IMR-90 (cell line): ENCODE measurements at regions not wholly inside any gene's neighbourhood (a gene's known extent, or its start where the extent isn't known, plus 50 kb on each side); places are given as distances from the start of the nearest gene placed in this dataset.

Experiments
- FOS ChIP-seq: fragments of 150-350 bp; IDR thresholded peaks from 2 replicates; pipeline ENCODE4 v1.6.1; 2016; ENCODE audit warnings: low read depth, low read length
- MAZ ChIP-seq: IDR thresholded peaks from 2 replicates; pipeline ENCODE4 v1.6.1; 2012; ENCODE audit warnings: low read depth, mild to moderate bottlenecking, low read length, improper control_type of control experiment, moderate library complexity, borderline replicate concordance
- MXI1 ChIP-seq: IDR thresholded peaks from 2 replicates; pipeline ENCODE4 v1.6.1; 2012; ENCODE audit warnings: low read depth, mild to moderate bottlenecking, low read length, moderate library complexity, borderline replicate concordance
- POLR2A ChIP-seq: IDR thresholded peaks from 2 replicates; pipeline ENCODE4 v1.6.1; 2012; ENCODE audit warnings: mild to moderate bottlenecking, low read depth, low read length
- TF ChIP-seq, protein P1 (sequence below): conservative IDR thresholded peaks from 2 replicates; pipeline ENCODE4 v1.5.1; 2012; ENCODE audit warnings: mild to moderate bottlenecking, low read depth, low read length, improper control_type of control experiment

DNA sequence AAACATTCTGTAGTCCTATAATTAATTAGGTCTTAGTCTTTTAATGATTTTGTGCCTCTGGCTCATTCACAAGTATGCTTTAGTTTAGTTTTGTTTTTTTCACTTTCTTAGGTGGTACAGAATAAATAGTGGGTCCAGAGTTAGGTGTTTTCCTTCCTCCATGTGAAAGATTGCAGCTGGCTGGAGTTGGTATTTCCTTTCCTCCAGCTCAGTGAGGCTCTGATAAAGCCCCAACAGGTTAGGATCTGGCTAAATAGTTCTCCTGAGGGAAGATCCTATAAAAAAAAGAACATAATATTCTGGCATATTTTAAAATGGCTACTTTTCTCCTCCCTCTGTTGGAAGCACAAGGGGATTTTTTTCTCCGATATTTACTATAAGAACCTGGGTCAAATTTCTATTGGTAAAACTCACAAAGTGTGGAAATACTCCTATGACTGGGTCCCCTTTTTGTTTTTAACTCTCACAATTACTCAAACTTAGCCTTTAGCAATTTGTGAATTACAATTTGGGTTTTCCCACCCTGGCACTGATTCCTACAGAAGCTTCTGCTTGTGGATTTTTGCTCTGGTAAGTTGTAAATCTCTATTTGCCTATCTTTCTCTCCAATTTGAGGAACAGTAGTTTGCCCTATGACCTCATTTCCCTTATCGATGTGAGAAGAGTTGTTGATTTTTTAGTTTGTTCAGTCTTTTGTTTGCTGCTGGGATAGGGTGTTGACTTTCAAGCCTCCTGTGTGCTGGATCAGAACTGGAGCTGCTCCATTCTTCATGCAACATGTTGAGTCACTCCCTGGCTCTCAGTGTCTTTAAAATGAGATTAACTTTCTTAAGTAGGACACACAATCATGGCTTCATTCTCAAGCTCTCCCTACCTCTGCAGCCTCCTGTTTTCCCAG is 500.9 kb downstream of the RNF144A start:
- TF ChIP-seq MXI1 (no peak), FOS (no peak), MAZ (no peak), POLR2A (no peak)
- TF ChIP-seq, protein P1, sequence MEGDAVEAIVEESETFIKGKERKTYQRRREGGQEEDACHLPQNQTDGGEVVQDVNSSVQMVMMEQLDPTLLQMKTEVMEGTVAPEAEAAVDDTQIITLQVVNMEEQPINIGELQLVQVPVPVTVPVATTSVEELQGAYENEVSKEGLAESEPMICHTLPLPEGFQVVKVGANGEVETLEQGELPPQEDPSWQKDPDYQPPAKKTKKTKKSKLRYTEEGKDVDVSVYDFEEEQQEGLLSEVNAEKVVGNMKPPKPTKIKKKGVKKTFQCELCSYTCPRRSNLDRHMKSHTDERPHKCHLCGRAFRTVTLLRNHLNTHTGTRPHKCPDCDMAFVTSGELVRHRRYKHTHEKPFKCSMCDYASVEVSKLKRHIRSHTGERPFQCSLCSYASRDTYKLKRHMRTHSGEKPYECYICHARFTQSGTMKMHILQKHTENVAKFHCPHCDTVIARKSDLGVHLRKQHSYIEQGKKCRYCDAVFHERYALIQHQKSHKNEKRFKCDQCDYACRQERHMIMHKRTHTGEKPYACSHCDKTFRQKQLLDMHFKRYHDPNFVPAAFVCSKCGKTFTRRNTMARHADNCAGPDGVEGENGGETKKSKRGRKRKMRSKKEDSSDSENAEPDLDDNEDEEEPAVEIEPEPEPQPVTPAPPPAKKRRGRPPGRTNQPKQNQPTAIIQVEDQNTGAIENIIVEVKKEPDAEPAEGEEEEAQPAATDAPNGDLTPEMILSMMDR, result no peak
